Left lobe of liver (tissue), 2 donors: ENCODE measurements at regions not wholly inside any gene's neighbourhood (a gene's known extent, or its start where the extent isn't known, plus 50 kb on each side); places are given as distances from the start of the nearest gene placed in this dataset.

Source experiments
- ATAC-seq: fragments of 200-7000 bp; cut with Tn5 transposase; one replicate; pipeline ENCODE4 v1.9.1; 2020; ENCODE audit warnings: mild to moderate bottlenecking, moderate library complexity
- DNase-seq: peaks from one replicate; pipeline ENCODE4 v3.0.0-alpha.2; 2020; ENCODE audit warnings: low spot score
- donor health status: DM: no; HTN: no; CAD: no; lungs with moderate emphysema.
- donor health status: DM: no; HTN: yes; CAD: no.

DNA sequence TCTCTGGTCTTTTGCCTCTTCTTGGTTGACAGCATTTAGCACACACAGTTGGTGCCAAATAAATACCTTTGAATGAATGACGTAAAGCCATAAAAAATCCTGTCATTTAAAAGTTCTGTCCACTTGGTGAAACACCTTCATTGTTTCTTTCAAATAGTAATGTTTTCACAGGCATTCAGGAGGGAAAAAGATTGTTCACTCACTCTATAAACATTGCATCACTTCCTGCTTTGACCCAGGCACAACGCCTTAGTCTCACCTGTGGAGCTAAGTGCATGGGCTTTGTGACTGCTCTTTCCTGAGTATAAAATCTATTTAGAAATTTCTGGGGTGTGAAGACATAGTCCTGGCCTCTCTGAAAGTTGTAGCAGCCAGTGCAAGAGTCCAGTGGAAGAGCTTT, 88.9 kb upstream of the CXCL14 start:
- peak; percentile 44 for ATAC-seq
- no peak for DNase-seq

DNA sequence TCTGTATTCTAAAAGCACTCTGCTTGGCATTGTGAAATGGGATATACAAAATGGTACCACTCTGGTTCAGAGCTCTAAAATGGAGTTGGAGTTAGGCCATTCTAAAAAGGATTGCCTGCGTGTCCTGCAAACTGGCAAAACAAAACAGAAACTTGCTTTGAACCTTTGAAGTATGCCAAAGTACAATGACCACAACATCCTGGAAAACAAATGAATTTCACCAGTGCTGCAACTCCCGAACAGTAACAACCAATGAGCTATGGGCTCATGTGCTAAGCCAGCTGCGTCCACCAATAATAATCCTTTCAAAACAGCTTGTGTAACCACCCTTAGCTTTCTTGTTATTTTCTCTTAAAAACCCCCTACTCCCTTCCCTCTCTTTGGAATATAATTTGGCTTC, 88.4 kb upstream of the CXCL14 start:
- peak; percentile 37 for ATAC-seq
- DNase-seq = no peak

DNA sequence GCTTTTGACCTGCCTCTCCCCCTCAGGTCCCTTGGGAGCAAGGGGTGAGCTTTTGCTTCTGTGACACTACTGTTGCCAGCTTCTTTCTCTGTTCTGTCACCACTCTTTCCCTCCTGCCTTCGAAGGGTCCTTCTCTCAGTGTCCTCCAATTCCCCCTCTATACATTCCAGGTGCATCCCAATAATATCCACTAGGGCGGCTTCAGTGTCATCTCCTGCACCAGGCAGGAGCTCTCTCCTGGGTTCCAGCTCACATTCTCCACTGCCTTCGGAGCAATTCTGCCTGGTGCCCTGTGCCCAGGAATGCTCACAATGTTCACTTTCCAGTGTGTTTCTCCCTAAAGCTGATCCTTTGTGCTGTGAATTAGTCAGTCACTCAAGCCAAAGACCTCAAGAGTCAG, 83.9 kb upstream of the CXCL14 start:
- DNase-seq (no peak), ATAC-seq (no peak)

GRCh38 chr5:135662061-135662481, 83.3 kb upstream of the CXCL14 start:
- ATAC-seq = no peak
- no peak for DNase-seq

- DNase-seq (no peak), ATAC-seq (peak; percentile 24)
Observed at GRCh38 chr5:135660826-135661575, 82.2 kb upstream of the CXCL14 start.

- ATAC-seq (no peak), DNase-seq (no peak)
Observed at GRCh38 chr5:135657536-135658305, 78.9 kb upstream of the CXCL14 start.

GRCh38 chr5:135655468-135655815, 76.7 kb upstream of the CXCL14 start:
- DNase-seq (no peak), ATAC-seq (no peak)

- ATAC-seq = no peak
- DNase-seq = no peak
Observed at GRCh38 chr5:135654761-135655467, 76.1 kb upstream of the CXCL14 start.

DNA sequence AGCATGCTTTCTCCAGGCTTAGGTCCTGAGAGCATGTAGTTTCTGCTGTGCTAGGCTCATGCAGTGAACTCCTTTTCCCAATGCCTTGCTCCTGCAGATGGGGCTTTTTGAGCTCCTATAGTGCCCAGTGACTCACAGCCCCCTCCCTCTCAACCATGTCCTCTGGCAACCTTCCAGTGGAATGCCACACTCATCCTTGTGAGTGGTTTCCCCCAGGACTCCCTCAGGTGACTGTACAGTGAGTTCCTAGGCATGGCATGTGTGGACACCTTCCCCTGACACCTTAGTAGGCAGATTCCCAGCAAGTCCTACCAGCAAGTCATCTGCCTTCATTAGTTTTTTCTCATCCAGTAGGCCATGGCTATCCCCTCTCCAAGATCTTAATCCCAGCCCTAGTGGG, 72.4 kb upstream of the CXCL14 start:
- DNase-seq = no peak
- no peak for ATAC-seq

DNA sequence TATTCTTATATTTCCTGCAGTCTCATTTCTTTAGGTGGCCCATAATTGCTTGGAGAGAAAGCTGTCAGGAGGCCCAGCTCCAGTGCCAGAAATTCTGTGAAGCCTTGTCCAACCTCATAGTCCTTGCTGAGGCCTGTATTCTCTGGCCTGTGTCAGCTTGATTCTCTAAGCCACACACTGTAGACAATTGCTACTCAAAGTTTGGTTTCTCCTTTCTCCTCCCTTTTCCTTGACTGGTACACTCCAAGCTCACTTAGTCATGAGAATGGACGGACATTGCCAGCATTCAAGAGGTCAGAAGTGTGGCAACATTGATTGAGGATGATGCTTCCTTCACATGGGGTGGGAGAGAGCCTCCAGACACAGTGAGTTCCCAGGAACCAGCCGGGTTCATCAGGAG, 71.3 kb upstream of the CXCL14 start:
- ATAC-seq = no peak
- DNase-seq = no peak

DNA sequence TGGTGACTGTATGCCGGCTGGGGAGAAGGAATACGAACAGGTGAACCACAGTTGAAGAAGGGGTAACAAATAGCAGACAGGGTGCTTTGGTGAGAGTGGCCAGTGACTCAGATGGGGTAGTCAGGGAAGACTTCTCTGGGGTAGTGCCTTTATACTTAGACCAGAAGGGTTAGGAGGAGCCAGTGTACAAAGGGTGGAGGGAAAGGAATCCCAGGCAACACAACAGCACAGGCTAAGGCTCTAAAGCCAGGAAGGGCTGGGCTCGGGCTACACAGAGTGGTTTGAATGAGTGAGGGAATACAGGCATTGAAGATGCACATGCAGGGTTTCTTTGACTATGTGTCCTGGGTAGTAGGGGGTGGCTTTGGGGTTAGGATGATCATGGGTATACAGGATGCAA, 70.6 kb upstream of the CXCL14 start:
- no peak for ATAC-seq
- DNase-seq = no peak

GRCh38 chr5:135648116-135648515, 69.3 kb upstream of the CXCL14 start:
- DNase-seq (no peak), ATAC-seq (no peak)

DNA sequence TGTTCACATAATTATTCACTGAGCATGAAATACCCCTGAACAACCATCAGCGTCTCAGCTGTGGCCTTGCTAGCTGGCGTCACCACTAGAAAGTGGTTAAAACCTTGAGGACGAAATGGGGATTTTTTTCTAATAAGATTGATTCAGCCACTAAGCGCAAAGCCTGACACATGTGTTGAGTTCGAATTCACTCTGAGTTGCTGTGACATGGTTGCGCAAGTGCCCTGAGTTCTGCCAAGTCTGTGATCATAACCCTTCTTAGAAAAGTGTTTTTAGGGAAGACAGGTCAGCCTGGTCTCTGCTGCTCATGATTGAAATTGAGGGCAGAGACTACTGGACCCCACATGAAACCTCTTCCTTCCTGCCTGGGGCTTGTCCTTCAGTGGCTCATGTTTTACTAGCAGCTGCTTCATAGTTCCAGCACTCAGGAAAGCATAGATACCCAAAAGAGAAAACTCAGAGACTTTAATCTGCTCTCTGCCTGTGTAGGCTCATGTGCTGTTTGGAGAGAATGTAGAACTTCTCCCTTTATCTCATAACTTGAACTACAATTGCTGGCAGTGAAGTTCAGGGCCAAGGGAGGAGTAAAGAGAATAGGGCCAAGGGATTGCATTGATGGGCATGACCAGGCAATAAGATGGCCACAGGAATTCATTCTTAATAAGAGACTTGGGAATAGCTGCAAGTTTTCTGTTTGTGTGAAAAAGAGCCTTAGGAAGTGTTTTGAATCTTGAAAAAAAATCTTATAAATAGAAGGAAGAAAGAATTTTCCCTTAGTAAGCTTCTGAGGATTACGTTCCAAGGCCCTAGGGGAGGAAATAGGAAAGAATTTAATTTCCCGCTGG, 66.8 kb upstream of the CXCL14 start:
- ATAC-seq = no peak
- DNase-seq = no peak

GRCh38 chr5:135644816-135645215, 66.0 kb upstream of the CXCL14 start:
- DNase-seq (no peak), ATAC-seq (no peak)

- ATAC-seq = no peak
Observed at GRCh38 chr5:135643881-135644766, 65.3 kb upstream of the CXCL14 start.

GRCh38 chr5:135642934-135643333, 64.1 kb upstream of the CXCL14 start:
- DNase-seq (no peak), ATAC-seq (no peak)

More at GRCh38 chr5:135643881-135644766, 65.3 kb upstream of the CXCL14 start:
- no peak for DNase-seq

DNA sequence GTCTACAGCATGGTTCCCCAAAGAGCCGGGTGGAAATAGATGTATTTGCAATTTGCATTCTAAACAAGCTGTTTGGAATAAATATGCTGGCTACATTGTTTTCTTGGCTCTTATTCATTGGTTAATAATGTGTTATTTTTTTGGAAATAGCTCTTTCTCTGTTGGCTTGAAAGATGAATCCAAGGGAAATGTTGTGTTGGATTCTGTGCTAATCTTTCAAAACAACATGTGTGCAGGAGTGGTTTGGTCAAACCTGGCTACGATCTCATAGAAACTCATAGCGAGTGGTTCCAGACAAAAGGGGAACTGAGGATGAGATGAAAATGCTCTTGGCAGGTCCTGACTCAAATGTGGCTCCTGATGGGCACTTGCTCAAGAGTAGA, 63.7 kb upstream of the CXCL14 start:
- ATAC-seq (no peak), DNase-seq (no peak)

GRCh38 chr5:135641734-135642487, 63.1 kb upstream of the CXCL14 start:
- no peak for ATAC-seq

GRCh38 chr5:135641319-135641718, 62.5 kb upstream of the CXCL14 start:
- ATAC-seq (no peak), DNase-seq (no peak)

More at GRCh38 chr5:135641734-135642487, 63.1 kb upstream of the CXCL14 start:
- DNase-seq = no peak
